ENCODE measurements at regions not wholly inside any gene's neighbourhood (a gene's known extent, or its start where the extent isn't known, plus 50 kb on each side); places are given as distances from the start of the nearest gene placed in this dataset.
"Not testable (repeated sequence)": the region's sequence is repeated elsewhere in the genome, so short reads cannot be mapped to it uniquely, and the experiment has no call there.

DNA sequence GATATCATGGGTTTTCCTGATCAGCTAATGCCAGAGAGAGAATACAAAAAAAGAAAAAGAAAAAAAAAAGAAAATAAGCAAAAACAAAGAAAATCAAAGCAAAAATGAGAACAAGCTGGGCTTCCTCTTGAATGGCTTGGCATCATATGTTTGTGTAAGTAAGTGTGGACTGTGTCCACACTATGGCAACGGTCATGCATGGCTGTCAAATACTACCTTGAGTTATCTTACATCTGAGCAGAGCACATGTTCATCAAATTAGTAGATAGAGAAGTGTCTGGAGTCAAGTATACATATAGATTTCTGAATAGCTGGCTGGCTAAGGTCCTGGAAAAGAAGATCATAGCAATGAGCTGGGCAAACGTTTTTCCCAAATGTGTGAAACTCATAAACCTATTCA lies 470.2 kb downstream of the RPIA start:
- DNase-seq: not testable (repeated sequence)

DNA sequence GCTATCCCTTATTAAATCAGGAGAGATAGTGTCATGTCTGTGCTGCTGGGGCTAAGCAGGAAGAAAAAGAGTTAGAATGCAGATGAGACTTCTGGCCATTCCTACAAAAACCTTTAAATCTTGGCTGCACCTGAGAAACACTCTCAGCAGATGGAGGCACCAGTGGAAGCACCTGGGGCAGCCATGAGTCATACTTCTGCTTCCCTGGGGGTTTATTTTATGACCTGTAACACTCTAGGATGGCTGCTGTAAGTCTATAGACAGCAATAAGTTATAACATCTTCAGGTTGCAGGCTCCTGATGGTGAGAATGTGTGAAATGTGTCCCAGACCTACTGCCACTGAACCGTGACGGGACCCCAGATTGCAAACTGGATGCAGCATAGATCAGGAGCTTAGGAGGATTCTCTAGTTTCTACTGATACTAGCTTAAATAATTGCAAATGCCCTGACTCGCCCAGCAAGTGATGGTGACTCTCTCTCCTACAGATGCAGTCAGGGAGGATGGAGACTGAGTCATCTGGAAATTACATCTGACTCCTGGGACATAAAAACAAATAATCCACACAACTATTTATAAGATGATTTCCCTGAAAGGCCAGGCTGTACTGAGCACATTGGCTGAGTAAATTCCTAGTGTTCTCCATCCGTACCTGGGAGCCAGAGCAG lies 479.2 kb downstream of the RPIA start:
- DNase-seq: not testable (repeated sequence)

DNA sequence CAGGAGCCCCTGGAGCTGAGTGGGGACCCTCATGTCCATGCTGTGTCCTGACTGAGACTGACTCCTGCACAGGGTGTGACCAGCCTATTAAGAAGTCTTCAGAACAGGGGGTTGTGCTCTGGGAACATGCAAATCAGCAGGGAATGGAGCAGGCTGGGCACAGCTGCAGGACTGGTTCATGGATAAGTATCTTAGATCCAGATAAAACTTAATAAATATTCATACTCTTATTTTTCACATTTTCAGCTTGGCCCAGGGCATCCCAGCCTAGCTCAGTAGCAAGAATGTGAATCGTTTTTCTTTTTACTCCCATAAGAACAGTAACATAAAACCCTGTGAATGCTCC lies 479.7 kb downstream of the RPIA start:
- not testable (repeated sequence) for DNase-seq

DNA sequence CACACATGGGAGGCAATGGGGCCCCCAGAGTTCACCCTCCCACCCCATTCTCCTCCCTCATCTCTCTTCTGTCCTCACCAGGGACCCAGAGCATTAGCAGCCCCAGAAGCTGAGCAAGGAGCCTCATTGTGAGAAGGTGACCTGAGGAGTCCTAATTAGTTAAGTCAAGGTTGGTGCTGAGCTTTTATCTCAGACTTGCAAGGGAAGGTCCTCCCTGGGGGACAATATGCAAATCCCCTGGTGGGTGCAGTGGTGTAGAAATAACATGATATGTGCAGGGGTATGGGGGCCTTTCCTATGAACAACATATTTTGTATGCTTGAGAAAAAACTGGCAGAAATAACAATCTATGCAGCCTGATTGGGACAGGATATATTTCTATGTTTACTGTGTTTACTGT lies 485.5 kb downstream of the RPIA start:
- DNase-seq: not testable (repeated sequence)

DNA sequence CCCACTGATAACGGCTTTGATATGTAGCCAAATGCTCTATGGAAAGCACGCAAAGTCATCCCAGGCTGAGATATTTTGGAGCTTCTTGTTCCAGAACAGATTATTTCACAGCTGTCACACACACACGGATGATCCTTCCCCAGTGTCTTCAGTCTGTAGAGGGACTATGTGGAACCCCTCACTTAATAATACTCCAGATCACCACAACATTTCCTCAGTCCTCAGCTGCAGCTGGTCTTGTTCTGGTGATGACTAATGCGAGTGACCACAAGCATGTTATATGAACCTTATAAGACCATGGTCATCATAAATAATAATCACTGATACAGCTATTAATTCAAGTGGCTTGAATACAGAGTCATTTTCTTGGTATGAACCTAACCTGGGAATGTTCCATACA lies 490.7 kb downstream of the RPIA start:
- not testable (repeated sequence) for DNase-seq

DNA sequence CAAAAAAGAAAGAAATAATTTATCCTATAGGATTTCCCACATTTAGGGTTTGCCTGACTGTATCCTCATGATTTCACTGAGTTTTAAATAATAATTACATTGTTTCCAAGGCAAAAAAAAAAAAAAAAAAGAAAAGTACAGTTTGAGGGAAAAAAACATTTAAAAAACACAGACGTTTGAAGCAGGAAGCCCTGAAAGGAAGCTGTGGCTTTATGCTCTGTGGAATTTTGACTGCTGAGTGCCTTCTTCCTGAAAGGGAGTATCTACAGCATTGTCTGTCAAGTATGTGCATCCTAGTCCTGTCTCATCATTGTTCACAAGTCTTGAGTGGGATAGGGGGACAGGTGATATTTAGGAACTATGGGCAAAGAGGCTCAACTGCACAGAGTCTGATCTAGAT lies 493.3 kb downstream of the RPIA start:
- not testable (repeated sequence) for DNase-seq

DNA sequence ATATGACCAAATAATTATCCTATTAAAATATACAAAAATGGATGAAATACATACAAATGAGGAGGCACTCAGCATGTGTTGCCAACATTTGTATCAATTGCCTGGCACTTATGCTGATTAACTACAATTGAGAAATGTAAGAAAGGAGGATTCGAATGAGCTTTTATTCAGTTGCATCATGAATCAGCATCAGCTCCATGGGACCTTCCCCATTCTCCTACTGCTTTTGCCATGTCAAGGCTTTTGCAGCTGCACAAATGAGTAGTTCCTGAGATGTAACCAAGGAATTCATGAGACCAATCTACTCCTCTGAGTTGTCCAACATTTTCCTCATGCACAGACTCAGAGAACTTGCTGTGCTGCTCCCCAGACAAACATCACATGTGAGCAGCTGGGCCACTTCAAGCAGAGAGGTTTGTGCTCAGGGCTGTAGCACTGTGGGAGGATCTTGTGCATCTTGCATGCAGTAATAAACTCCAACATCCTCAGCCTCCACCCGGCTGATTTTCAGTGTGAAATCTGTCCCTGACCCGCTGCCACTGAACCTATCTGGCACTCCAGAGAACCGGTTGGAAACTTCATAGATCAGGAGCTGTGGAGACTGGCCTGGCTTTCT lies 504.3 kb downstream of the RPIA start:
- not testable (repeated sequence) for DNase-seq

DNA sequence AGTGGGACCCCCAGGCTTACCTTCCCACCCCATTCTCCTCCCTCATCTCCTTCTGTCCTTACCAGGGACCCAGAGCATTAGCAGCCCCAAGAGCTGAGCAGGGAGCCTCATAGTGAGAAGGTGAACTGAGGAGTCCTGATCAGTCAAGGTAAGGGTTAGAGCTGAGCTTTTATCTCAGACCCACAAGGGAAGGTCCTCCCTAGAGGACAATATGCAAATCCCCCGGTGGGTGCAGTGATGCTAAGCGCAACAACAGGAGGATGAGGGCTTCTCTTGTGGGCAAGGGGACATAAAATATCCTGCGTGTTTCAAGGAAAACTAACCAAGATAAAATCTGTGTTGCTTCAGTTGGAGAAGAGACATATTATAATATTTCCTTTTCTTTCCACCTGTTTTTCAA lies 505.2 kb downstream of the RPIA start:
- DNase-seq: not testable (repeated sequence)

DNA sequence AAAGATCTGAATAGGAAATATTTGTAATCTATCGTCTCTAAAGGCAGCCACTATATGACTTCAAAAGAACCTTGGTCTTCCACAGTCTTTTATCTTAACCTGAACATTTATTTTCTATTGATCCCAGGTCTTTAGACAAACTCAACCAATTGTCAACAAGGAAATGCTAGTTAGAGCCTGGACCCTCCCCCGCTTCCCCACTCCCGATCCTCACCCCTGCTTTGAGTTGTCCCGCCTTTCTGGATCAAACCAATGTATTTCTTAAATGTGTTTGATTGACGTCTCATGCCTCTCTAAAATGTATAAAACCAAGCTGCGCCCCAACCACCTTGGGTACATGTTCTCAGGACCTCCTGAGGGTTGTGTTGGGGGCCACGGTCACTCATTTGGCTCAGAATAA lies 506.6 kb downstream of the RPIA start:
- DNase-seq: not testable (repeated sequence)

DNA sequence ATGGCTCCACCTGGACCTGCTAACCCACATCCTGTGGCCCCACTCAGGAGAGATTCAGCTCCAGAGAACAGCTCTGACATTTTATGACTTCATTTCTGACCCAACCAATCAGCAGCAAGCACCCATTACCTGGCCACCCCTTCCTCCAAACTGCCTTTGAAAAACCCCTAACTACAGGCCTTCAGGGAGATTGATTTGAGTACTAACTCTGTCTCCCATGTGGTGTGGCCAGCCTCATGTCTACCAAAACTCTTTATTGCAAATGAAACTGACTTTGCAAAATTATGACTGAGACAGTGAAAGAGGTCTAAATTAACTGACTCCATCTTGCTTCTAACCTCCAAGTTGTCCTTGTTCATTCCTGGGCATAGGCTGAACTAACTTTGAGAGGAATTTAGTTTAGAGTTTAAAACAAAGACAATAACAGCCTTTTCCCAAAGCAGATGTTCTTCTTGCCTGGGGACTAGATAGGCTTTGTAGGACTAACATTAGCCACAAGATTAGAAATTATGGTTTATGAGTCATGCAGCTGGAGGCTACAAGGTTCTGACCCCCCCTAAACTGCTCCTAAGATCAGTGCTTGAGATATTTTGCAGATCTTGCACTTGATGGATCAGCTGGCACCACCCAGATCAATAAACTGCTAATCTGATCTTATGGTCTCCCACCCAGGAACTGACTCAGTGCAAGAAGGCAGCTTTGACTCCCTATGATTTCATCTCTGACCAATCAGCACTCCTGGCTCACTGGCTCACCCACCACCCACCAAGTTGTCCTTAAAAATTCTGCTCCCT lies 508.2 kb downstream of the RPIA start:
- DNase-seq: not testable (repeated sequence)

DNA sequence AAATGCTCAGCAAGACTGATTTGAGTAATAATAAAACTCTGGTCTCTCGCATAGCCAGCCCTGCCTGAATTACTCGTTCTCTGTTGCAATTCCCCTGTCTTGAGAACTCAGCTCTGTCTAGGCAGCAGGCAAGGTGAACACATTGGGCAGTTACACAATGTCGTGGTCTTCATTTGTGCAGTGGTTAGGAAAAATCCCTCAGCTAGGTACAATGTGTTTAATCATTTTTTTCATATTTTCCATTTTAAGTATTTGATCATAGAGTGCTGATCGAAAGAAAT lies 508.7 kb downstream of the RPIA start:
- DNase-seq: not testable (repeated sequence)

DNA sequence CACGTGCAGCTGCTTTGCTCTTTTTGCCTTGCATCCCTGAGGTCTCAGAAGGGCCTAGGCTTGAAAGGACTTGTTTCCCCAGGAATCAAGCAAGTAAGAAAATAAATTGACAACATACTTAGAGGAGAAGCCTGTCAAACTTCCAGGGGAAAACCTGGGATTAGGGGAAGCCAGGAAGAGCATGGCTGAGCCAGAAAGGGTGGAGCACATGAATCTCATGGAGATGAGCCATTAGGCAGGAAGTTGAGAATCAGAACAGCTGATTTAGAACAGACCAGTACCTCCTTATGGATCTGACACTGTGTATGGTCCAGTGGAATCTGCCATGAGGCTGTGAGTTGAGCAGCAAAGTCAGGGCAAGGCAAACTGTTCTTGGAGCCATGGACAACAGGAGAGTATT lies 511.0 kb downstream of the RPIA start:
- not testable (repeated sequence) for DNase-seq

DNA sequence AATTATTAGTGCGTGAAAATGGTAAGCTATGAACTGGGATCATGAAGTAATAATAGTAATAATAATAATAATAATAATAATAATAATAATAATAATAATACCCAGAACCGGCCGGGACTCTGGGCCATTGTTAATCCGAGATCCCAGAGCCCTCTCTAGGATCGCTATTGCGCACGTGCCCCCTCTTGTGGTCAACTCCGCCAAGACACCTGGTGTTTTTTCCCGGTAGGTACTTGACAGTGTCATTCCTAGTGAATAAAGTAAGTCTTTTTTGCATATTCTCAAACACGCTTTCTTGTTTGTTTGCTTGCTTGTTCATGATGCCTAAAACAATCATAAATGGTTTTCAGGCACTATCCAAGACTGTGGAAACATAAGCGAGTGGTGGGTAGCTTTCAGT lies 513.7 kb downstream of the RPIA start:
- DNase-seq: not testable (repeated sequence)

DNA sequence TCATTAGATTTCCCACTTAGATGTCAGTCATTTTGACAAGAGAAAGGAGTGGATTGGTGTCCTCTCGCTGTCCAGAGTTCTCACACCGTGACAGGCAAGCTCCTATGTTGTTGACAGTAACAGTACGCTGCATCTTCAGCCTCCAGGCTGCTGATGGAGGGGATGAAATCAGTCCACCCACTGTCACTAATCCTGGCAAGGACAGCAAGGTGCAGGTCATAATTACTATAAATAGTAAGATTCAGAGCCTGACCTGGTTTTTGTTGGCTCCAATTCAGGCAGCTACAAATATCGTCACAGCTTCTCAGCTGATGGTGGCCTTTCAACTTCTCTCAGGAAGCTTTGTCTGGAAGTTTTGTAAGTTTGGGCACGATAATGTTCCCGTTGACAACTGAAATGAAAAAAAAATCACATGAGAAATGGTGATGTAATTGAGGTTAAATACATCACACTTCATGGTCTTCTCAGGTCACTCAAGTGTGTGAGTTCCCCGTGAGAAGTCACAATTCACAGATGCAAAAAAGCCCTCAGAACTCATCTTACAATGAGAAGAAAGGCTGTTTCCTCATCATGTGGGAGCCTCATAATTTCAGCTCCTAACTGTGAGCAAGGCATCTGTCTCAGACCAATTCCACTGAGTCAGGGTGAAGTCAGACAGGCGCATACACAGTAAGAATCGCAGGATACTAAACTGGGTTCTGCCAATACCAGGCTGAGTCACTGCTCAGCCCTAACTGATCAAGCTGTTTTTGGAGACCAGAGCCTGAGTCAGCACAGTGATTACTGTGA lies 516.9 kb downstream of the RPIA start:
- DNase-seq: not testable (repeated sequence)

DNA sequence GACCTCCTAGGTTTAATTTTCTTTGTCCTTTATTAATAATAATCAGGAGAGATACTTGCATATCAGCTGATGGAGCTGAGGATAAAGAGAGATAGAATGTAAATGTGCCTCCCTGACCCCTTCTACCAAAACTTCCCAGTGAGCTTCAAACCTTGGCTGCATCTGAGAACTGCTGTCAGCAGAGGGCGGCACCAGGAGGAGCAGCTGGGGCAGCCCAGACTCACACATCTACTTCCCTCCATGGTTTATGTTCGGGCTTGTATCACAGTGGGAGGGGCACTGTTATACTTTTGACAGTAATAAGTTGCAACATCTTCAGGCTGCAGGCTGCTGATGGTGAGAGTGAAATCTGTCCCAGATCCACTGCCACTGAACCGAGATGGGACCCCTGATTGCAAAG lies 521.7 kb downstream of the RPIA start:
- DNase-seq: not testable (repeated sequence)

DNA sequence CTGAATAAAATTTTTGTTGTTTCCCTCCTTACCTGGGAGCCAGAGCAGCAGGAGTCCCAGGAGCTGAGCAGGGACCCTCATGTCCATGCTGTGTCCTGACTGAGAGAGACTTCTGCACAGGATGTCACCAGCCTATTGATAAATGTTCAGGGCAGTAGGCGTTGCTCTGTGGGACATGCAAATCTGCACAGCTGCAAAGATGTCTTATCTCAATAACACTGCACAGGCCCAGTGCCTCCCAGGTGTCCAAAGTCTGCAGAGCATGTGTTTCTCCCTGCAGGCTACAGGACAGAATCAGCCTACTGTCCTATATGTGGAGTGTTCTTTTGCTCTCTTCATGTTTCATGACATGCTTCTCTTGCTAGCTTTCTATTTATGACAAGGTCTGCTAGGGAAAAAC lies 522.3 kb downstream of the RPIA start:
- not testable (repeated sequence) for DNase-seq

DNA sequence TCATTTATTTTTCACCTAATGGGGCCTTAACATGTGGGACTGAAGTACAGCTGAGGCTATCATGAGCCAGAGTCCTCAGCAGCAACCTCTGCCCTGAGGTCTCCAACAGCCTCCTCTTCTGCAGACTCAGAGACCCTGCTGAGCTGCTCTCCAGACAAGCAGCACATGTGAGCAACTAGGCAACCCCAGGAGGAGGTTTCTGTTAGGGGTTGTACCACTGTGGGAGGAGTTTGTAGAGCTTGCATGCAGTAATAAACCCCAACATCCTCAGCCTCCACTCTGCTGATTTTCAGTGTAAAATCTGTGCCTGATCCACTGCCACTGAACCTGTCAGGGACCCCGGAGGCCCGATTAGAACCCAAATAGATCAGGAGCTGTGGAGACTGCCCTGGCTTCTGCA lies 530.0 kb downstream of the RPIA start:
- DNase-seq: not testable (repeated sequence)

DNA sequence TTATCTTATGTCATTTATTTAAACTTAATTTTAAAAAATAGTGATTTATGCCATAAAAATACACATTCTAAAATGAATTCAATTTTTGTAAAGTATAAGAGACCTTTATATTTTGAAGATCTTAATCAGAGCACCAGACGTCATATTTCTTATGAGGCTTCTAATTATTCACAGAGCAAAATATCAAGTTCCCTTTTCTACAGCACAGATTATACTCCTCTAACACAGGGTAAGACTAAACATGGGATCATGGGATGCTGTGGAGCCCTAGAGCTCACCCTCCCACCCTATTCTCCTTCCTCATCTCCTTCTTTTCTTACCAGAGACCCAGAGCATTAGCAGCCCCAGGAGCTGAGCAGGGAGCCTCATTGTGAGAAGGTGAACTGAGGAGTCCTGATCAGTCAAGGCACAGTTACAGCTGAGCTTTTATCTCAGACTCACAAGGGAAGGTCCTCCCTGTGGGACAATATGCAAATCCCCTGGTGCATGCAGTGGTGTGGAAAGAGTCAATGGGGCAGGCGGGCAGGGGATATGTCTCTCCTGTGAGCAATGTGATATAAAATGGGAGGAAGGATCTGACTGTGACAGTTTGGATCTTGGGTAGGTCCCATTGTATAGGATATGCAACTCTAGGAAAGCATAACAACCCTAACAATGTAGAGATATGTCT lies 530.7 kb downstream of the RPIA start:
- DNase-seq: not testable (repeated sequence)

DNA sequence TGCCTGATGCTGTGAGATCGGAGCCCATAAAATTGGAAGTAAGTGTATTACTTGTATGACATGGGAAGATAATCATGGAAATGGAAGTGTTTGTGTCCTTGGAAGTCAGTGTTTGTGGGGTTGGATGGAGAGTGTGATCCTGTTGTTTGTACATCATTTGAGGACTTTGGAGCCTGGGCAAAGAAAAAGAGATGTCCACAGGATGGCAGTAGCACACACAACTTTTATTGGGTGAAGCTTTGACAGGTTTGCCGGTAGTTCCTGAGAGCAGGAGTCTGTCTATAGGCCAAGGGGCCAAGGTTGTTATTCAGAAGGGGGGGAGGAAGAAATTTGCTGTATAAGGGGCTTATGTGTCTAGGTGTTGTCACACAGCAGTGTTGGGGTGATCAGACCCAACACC lies 533.3 kb downstream of the RPIA start:
- not testable (repeated sequence) for DNase-seq

DNA sequence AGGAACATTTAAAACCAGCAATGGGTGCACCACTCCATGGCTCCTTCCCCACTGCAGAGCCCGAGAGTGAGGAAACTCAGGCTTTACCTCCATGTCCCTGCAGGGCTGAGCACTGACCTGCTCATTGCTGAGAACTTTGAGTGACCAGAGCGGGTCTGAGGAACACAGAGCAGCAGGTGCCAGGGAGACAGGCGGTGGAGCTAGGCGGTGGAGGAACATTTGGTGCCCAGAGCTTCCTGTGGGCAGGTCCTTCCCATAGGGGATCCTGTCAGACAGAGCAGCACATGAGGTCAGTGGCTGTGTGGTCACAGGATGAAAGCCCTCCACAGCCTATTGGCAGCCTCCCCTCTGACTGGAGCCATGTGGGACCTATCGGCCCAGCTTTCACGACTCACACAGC lies 538.5 kb downstream of the RPIA start:
- not testable (repeated sequence) for DNase-seq

DNA sequence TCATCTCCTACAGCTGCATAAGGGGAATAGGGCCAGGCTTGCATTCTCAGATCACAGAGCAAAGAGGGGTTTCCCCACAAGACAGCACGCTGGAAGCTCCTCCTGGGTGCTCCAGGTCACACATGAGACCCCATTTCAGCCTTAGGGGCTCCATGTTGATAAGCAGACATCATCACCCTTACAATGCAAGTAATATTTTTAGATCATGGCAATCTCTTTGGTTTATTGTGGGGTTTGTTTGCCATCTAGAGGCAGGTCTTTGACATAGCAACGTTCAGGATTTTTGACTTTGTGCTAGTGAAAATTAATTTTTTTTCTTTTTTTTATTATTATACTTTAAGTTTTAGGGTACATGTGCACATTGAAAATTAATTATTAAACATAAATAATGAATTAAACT lies 539.8 kb downstream of the RPIA start:
- not testable (repeated sequence) for DNase-seq

DNA sequence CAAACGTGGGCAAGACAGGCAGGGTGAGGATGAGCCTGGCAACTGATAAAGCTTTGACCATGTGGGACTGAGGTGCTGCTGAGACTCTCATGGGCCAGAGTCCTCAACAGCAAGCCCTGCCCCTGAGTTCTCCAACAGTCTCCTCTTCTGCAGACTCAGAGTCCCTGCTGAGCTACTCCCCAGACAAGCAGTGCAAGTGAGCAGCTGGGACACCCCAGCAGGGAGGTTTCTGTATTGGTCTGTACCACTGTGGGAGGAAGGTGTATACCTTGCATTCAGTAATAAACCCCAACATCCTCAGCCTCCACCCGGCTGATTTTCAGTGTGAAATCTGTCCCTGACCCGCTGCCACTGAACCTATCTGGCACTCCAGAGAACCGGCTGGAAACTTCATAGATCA lies 542.5 kb downstream of the RPIA start:
- not testable (repeated sequence) for DNase-seq
